NT2/D1 (cell line): ENCODE measurements at regions not wholly inside any gene's neighbourhood (a gene's known extent, or its start where the extent isn't known, plus 50 kb on each side); places are given as distances from the start of the nearest gene placed in this dataset.

ENCODE experiments used
- YY1 ChIP-seq: IDR thresholded peaks from 2 replicates; pipeline ENCODE4 v1.6.1; 2011; ENCODE audit not compliant: insufficient read length, insufficient read depth
- ZNF274 ChIP-seq: IDR thresholded peaks from 2 replicates; pipeline ENCODE4 v1.6.1; 2011; ENCODE audit warnings: mild to moderate bottlenecking, low read depth, low read length

GRCh38 chr2:52882974-52883373, 884.6 kb upstream of the CHAC2 start:
- no peak for TF ChIP-seq YY1
- TF ChIP-seq ZNF274, result no peak
